CD4-positive, alpha-beta T cell (primary cell): ENCODE measurements at regions not wholly inside any gene's neighbourhood (a gene's known extent, or its start where the extent isn't known, plus 50 kb on each side); places are given as distances from the start of the nearest gene placed in this dataset.

ENCODE experiments used
- ATAC-seq: fragments of 200-7000 bp; cut with Tn5 transposase; one replicate; pipeline ENCODE4 v1.10.0; 2022; ENCODE audit warnings: mild to moderate bottlenecking; ENCODE audit not compliant: poor library complexity
- CTCF ChIA-PET: fragments of 350-600 bp; sonication (Branson Sonifier 250); formaldehyde crosslinking; loops from one replicate; lab custom pipeline; 2021; ENCODE audit warnings: antibody characterized with exemption, inconsistent platforms; lab: Charles Lee
- POLR2A ChIA-PET: fragments of 350-600 bp; sonication (Branson Sonifier 250); formaldehyde crosslinking; loops from one replicate; lab custom pipeline; 2021; ENCODE audit warnings: antibody characterized with exemption, inconsistent platforms; lab: Charles Lee
- DNase-seq, 14 experiments: peaks; one replicate each; pipeline ENCODE4 v3.0.0-alpha.2; 2013 to 2020; ENCODE audit warnings: mixed read lengths in 2 of 14
- H3K27ac ChIP-seq, 2 donors: one replicate each; pipeline versions ENCODE4 v1.5.1 to v1.7.0; 2013; ENCODE audit warnings: low read length in 2 of 2, low read depth in 1 of 2, mild to moderate bottlenecking in 1 of 2
- H3K27me3 ChIP-seq, 2 experiments: 1 replicate in 1 of 2; 2 replicates in 1 of 2; pipeline versions ENCODE4 v1.6.1 to v1.7.0; 2013; ENCODE audit warnings: low read length in 2 of 2, control low read depth in 1 of 2, mild to moderate bottlenecking in 1 of 2, moderate library complexity in 1 of 2; ENCODE audit not compliant: insufficient read depth in 2 of 2, control insufficient read depth in 1 of 2
- H3K36me3 ChIP-seq: one replicate; pipeline ENCODE4 v1.6.1; 2013; ENCODE audit warnings: low read length, control low read depth; ENCODE audit not compliant: insufficient read depth
- H3K4me1 ChIP-seq: one replicate; pipeline ENCODE4 v1.6.1; 2013; ENCODE audit warnings: low read length, control low read depth; ENCODE audit not compliant: insufficient read depth
- H3K4me3 ChIP-seq: one replicate; pipeline ENCODE4 v1.5.1; 2013; ENCODE audit warnings: mild to moderate bottlenecking, low read length, moderate library complexity
- H3K9me3 ChIP-seq, 2 experiments: 1 replicate in 1 of 2; 2 replicates in 1 of 2; pipeline versions ENCODE4 v1.6.1 to v1.7.0; 2013; ENCODE audit warnings: low read length in 2 of 2, mild to moderate bottlenecking in 2 of 2, control low read depth in 1 of 2, moderate library complexity in 1 of 2; ENCODE audit not compliant: control insufficient read depth in 1 of 2, insufficient read depth in 1 of 2
- H3K27ac Mint-ChIP-seq: one replicate; pipeline ENCODE4 v1.8.0; 2020; ENCODE audit warnings: mixed read lengths
- H3K27me3 Mint-ChIP-seq: one replicate; pipeline ENCODE4 v1.8.0; 2021; ENCODE audit warnings: mixed read lengths
- H3K36me3 Mint-ChIP-seq: one replicate; pipeline ENCODE4 v1.8.0; 2021; ENCODE audit warnings: low read depth, mixed read lengths
- H3K4me1 Mint-ChIP-seq: one replicate; pipeline ENCODE4 v1.8.0; 2021; ENCODE audit warnings: low read depth, mixed read lengths
- H3K4me3 Mint-ChIP-seq: one replicate; pipeline ENCODE4 v1.8.0; 2020; ENCODE audit warnings: mild to moderate bottlenecking, mixed read lengths
- H3K9me3 Mint-ChIP-seq: one replicate; pipeline ENCODE4 v1.8.0; 2020; ENCODE audit warnings: mixed read lengths
- CTCF ChIP-seq: fragments of 200-600 bp; IDR thresholded peaks from one replicate; pipeline ENCODE4 v1.8.0; 2022; ENCODE audit warnings: antibody characterized with exemption, mild to moderate bottlenecking
- intact Hi-C, 2 experiments: fragments of 100-400 bp; cut with DNase I in 1 of 2; cut with micrococcal nuclease in 1 of 2; formaldehyde crosslinking; loops; one replicate each; pipeline versions ENCODE4 v1.15.1 to v1.9.0; 2023 to 2025; cut with DNase I, micrococcal nuclease

DNA sequence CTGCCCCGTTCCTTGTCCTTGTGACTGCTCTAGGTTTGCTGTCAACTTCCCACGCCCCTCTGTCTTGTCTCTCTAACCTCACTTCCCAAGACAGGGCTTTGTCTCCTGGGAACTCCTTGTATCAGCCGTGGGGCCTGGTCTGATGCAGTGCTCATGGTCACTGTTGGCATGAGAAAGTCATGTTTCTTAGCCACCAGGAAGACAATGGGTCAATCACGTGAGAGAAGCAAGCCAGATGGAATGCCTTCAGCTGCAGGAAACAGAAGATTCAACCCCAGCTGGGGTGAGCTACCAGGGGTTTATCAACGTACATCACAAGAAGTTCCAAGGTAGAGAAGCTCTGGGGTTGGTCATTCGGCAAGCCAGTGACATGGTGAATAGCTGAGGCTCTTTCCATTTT lies 116.6 kb downstream of the IRF8 start:
- POLR2A ChIA-PET, result no interaction called here
- Histone ChIP-seq H3K4me1 (peaks cover 8% of the 10 kb centered on the region), H3K9me3 (peaks cover 9 to 10% of the 10 kb centered on the region in 2 experiments), H3K4me3 (no peak overlapping the region), H3K36me3 (no peaks in the 10 kb centered on the region), H3K27ac (no peak overlapping the region), H3K27me3 (peaks cover 5 to 16% of the 10 kb centered on the region in 2 experiments)
- H3K36me3 Mint-ChIP-seq, result no peaks in the 10 kb centered on the region
- DNase-seq (no peak), ATAC-seq (no peak)
- H3K4me3 Mint-ChIP-seq, result no peak overlapping the region
- intact Hi-C loops, result loop anchor here (1.0 kb wide), 1 partner anchor 194 kb away; no protein-coding TSS in a partner anchor
- no peaks in the 10 kb centered on the region for H3K4me1 Mint-ChIP-seq
- peaks cover 2% of the 10 kb centered on the region for H3K9me3 Mint-ChIP-seq
- H3K27ac Mint-ChIP-seq, result no peak overlapping the region
- TF ChIP-seq CTCF, result no peak
- CTCF ChIA-PET, result interaction anchor here (1.0 to 2.8 kb wide), 5 partner anchors 13 to 195 kb away, joined by 3 to 43 read pairs (median 4); no protein-coding TSS in a partner anchor
- peaks cover 42% of the 10 kb centered on the region for H3K27me3 Mint-ChIP-seq

GRCh38 chr16:86016201-86016965 lies 117.4 kb downstream of the IRF8 start:
- H3K36me3 Mint-ChIP-seq, result no peaks in the 10 kb centered on the region
- H3K4me1 Mint-ChIP-seq, result no peaks in the 10 kb centered on the region
- H3K27ac Mint-ChIP-seq, result no peak overlapping the region

DNA sequence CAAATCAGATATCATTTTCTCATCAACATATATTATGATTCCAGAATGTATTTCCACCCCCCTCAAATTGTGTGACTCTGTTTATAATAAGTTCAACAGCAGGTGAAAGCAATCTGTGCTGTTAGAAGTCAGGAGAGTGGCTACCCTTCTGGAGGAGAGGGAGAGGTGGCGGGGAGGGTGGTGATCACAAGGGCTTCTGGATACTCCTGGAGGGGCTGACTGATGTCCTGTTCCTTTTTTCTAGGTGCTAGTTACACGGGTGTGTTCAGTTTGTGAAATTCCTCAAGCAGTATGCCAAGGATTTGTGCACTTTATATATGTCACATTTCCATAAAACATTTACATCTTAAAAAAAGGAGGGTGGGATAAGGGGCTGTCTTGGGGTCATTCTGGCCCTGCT lies 119.1 kb downstream of the IRF8 start:
- ChIA-PET POLR2A (no interaction called here), CTCF (no interaction called here)
- H3K4me3 ChIP-seq, result no peak overlapping the region
- peaks cover 5 to 20% of the 10 kb centered on the region in 2 experiments for H3K27me3 ChIP-seq
- peaks cover 10 to 22% of the 10 kb centered on the region in 2 experiments for H3K9me3 ChIP-seq
- intact Hi-C loops, result no loop called here
- H3K4me3 Mint-ChIP-seq, result no peak overlapping the region
- no peak for TF ChIP-seq CTCF
- peak in 2 of 14 experiments; percentile 20 to 29 for DNase-seq
- H3K27ac ChIP-seq, result no peak overlapping the region
- no peaks in the 10 kb centered on the region for H3K36me3 Mint-ChIP-seq
- peaks cover 44% of the 10 kb centered on the region for H3K27me3 Mint-ChIP-seq
- no peaks in the 10 kb centered on the region for H3K4me1 Mint-ChIP-seq
- H3K9me3 Mint-ChIP-seq, result peaks cover 2% of the 10 kb centered on the region
- ATAC-seq, result no peak
- H3K27ac Mint-ChIP-seq, result no peak overlapping the region
- H3K4me1 ChIP-seq, result peaks cover 4% of the 10 kb centered on the region
- no peaks in the 10 kb centered on the region for H3K36me3 ChIP-seq

More at GRCh38 chr16:86016201-86016965, 117.4 kb downstream of the IRF8 start:
- ATAC-seq (no peak), DNase-seq (peak in 10 of 14 experiments; percentile 5 to 74 (median 15))
- intact Hi-C loops, result loop anchor here (1.0 kb wide), 1 partner anchor 195 kb away; no protein-coding TSS in a partner anchor
- H3K27ac ChIP-seq, result no peak overlapping the region
- H3K27me3 Mint-ChIP-seq, result peaks cover 47% of the 10 kb centered on the region
- peak; percentile 86 for TF ChIP-seq CTCF
- H3K4me1 ChIP-seq, result peaks cover 4% of the 10 kb centered on the region
- H3K27me3 ChIP-seq, result peaks cover 5 to 20% of the 10 kb centered on the region in 2 experiments
- ChIA-PET CTCF (interaction anchor here (1.0 to 2.8 kb wide), 6 partner anchors 12 to 196 kb away, joined by 3 to 43 read pairs (median 4); no protein-coding TSS in a partner anchor), POLR2A (interaction anchor here (1.0 kb wide), 1 partner anchor 195 kb away, joined by 8 read pairs; no protein-coding TSS in a partner anchor)
- peaks cover 10 to 14% of the 10 kb centered on the region in 2 experiments for H3K9me3 ChIP-seq
- peaks cover 2% of the 10 kb centered on the region for H3K9me3 Mint-ChIP-seq
- no peak overlapping the region for H3K4me3 Mint-ChIP-seq
- no peak overlapping the region for H3K4me3 ChIP-seq
- no peaks in the 10 kb centered on the region for H3K36me3 ChIP-seq
